NCI-H526 treated with DMSO at 0.1 percent for 48 hours (cell line): ENCODE measurements at regions not wholly inside any gene's neighbourhood (a gene's known extent, or its start where the extent isn't known, plus 50 kb on each side); places are given as distances from the start of the nearest gene placed in this dataset.

Experiments
- DNase-seq: peaks from one replicate; lab custom pipeline; 2025; lab: John Stamatoyannopoulos, UW

- no peak for DNase-seq
Observed at GRCh38 chr2:167900435-167901114, 346.8 kb downstream of the STK39 start.

- DNase-seq = no peak
Observed at GRCh38 chr2:167898340-167898739, 349.1 kb downstream of the STK39 start.

GRCh38 chr2:167891841-167892240 is 355.6 kb downstream of the STK39 start:
- DNase-seq = peak; percentile 8

GRCh38 chr2:167890739-167891138 is 356.7 kb downstream of the STK39 start:
- DNase-seq = no peak

GRCh38 chr2:167880415-167880814 is 367.0 kb downstream of the STK39 start:
- DNase-seq = no peak

- no peak for DNase-seq
Observed at GRCh38 chr2:167875529-167875928, 371.9 kb downstream of the STK39 start.

GRCh38 chr2:167874812-167875211 is 372.6 kb downstream of the STK39 start:
- no peak for DNase-seq

- DNase-seq = no peak
Observed at GRCh38 chr2:167871286-167871685, 376.1 kb downstream of the STK39 start.

DNA sequence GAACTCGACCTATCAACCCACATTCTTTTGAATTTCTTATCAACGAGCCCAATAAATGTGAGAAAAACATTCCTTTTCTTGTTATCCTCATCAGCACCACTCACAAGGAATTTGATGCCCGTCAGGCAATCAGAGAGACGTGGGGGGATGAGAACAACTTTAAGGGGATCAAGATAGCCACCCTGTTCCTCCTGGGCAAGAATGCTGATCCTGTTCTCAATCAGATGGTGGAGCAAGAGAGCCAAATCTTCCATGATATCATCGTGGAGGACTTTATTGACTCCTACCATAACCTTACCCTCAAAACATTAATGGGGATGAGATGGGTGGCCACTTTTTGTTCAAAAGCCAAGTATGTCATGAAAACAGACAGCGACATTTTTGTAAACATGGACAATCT is 378.2 kb downstream of the STK39 start:
- no peak for DNase-seq

DNA sequence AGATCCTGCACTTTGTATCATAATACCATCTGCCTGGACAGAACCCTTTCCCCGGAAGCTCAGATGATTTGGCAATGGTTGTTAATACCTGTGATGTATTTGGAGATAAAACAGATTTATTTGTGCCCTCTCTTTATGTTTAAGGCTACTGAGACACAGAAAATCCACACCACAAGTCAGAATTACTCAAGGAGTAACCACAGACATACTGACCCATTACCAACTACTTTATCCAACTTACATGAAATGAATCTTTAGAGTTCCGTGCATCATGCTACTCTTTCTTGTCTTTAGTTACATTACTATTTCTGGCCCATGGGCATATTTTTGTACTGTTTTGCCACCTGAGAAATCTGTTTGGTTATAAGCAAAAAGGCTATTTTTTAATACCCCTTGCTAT is 384.0 kb downstream of the STK39 start:
- no peak for DNase-seq

DNA sequence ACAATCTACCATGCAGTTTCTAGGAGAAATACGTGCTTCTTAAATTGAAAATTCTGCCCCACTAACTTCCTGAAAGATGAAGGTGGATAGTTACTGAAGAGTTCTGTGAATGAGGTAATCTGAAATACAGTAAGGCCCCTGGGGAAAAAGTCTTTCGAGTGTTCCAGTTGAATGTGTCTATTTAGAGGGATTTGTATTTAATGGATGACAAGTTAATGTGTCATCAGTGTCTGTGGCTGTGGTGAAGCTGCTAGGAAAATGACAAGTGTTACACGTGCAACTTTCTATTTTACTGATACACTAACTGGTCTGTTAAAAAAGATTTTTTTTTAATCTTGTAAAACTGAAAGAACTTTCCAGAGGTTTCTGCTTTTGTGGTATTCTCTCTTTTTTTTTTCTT is 384.6 kb downstream of the STK39 start:
- no peak for DNase-seq

DNA sequence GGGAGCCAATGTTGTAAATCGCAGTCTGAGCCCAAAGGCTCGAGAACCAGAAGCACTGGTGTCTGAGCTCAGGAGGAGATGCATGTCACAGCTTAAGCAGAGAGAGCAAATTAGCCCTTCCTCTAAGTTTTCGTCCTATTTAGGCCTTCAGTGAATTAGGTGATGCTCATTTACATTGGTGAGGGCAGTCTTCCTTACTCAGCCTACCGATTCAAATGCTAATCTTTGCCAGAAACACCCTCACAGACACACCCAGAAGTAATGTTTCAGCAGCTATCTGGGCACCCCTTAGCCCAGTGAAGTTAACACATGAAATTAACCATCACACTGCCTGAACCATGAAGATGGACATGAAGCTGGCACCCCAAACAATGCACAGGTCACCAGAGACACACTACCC is 385.1 kb downstream of the STK39 start:
- no peak for DNase-seq

DNA sequence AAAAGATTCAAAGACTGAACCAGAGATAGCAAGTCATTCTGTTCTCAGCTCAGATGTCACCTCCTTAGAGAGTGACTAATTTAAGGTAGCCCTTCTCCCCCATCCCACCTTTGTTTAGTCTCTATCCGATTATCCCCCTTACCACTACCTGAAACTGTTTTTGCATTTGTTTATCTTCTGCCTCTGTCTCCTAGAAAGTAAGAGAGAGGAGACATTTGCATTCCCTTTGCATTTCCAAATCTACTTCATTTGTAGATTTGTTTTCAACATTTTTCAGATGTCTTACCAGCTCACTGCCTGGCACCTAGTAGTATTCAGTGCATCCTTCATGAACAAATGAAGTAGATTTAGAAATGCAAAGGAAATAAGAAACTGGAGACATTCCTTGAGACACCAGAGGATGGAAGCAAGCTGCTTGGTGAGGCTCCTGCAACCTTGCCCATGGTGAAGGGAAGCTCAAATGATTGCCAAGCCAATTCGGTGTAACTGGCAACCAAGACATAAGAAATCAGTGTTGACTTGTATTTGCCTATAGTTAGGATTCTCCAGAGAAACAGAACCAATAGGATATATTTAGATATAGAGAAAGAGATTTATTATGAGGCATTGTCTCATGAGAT is 385.7 kb downstream of the STK39 start:
- no peak for DNase-seq

- DNase-seq = no peak
Observed at GRCh38 chr2:167860082-167860481, 387.3 kb downstream of the STK39 start.

DNA sequence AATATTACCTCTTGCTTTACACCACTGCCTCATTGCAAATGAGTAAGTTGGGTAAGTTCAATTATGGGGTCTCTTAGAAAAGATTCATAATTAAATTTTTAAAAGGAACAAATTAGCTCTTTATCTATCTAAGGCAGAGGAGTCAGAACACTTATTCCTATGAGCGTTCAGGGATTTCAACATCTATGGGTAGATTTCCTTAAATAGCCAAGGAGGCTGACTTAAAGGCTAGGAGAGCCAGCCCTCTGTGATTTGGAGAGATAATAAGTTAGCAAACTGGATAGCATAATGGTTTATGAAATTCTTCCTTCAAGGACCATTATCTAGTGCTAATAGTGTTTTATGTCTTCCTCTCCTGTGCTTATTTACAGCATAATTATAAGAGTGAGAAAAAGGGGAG is 387.7 kb downstream of the STK39 start:
- no peak for DNase-seq

- no peak for DNase-seq
Observed at GRCh38 chr2:167858086-167858485, 389.3 kb downstream of the STK39 start.

DNA sequence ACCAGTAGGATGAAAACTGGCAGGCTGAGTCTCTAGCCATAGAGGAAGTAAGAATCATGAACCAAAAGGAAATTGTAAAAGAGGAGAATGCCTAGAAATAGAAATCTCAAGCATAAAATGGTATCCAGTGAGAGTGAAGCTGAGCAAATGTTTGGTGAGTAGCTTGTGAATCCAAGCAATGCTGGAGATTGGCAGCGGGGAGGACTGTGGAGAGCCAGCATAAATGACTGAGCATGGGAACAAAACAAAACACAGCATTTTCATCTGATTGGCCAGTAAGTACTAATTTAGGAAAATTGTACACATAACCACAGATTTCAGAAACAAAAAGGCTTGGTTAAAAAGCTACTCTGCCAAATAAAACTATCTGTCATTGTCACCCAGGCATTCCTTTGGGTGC is 390.0 kb downstream of the STK39 start:
- no peak for DNase-seq

DNA sequence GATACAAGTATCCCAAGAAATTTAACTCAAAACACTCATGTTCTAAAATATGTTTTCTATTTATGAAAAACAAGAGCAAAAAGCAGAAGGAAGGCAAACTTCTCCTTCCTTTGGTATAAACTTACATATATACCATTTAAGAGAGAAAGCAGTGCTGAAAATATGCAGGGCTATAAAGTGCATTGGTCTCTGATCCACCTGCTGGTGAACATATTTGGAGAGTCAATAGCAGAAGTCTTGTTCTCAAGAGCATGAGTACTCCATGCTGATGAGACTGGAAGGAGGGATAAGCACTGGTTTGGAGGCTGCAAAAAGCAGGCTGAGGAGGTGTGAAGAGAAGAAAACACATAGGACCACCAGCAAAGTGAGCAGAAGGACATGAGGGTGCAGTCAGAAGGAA is 391.2 kb downstream of the STK39 start:
- no peak for DNase-seq

- DNase-seq = no peak
Observed at GRCh38 chr2:167855211-167855610, 392.2 kb downstream of the STK39 start.

GRCh38 chr2:167853717-167854116 is 393.7 kb downstream of the STK39 start:
- DNase-seq = no peak

GRCh38 chr2:167851876-167852275 is 395.5 kb downstream of the STK39 start:
- DNase-seq = no peak

GRCh38 chr2:167851323-167851860 is 396.0 kb downstream of the STK39 start:
- DNase-seq = no peak

GRCh38 chr2:167844714-167845530 is 402.5 kb downstream of the STK39 start:
- no peak for DNase-seq
